Type B pancreatic cell (in vitro differentiated cells): ENCODE measurements at regions not wholly inside any gene's neighbourhood (a gene's known extent, or its start where the extent isn't known, plus 50 kb on each side); places are given as distances from the start of the nearest gene placed in this dataset.
"Not testable (repeated sequence)": the region's sequence is repeated elsewhere in the genome, so short reads cannot be mapped to it uniquely, and the experiment has no call there.

ENCODE experiments used
- DNase-seq: peaks from one replicate; pipeline ENCODE4 v3.0.0; 2021; ENCODE audit warnings: mixed read lengths; ENCODE audit not compliant: unreplicated experiment; ENCODE audit errors: extremely low spot score
- H3K27ac Mint-ChIP-seq: 2 replicates; pipeline ENCODE4 v1.8.0; 2021; ENCODE audit warnings: mild to moderate bottlenecking, mixed read lengths
- H3K27me3 Mint-ChIP-seq: 2 replicates; pipeline ENCODE4 v1.8.0; 2021; ENCODE audit warnings: mixed read lengths
- H3K36me3 Mint-ChIP-seq: 2 replicates; pipeline ENCODE4 v1.8.0; 2021; ENCODE audit warnings: mixed read lengths
- H3K4me1 Mint-ChIP-seq: one replicate; pipeline ENCODE4 v1.8.0; 2021; ENCODE audit warnings: mixed read lengths; ENCODE audit not compliant: unreplicated experiment
- H3K4me3 Mint-ChIP-seq: 2 replicates; pipeline ENCODE4 v1.8.0; 2021; ENCODE audit warnings: mild to moderate bottlenecking, mixed read lengths
- H3K9me3 Mint-ChIP-seq: 2 replicates; pipeline ENCODE4 v1.8.0; 2021; ENCODE audit warnings: mixed read lengths
- TF ChIP-seq, protein P1 (sequence below): fragments of 200-600 bp; sonication (generic); conservative IDR thresholded peaks from 2 replicates; pipeline ENCODE4 v1.5.0; 2021; ENCODE audit warnings: antibody characterized with exemption, mild to moderate bottlenecking

- TF ChIP-seq, protein P1, sequence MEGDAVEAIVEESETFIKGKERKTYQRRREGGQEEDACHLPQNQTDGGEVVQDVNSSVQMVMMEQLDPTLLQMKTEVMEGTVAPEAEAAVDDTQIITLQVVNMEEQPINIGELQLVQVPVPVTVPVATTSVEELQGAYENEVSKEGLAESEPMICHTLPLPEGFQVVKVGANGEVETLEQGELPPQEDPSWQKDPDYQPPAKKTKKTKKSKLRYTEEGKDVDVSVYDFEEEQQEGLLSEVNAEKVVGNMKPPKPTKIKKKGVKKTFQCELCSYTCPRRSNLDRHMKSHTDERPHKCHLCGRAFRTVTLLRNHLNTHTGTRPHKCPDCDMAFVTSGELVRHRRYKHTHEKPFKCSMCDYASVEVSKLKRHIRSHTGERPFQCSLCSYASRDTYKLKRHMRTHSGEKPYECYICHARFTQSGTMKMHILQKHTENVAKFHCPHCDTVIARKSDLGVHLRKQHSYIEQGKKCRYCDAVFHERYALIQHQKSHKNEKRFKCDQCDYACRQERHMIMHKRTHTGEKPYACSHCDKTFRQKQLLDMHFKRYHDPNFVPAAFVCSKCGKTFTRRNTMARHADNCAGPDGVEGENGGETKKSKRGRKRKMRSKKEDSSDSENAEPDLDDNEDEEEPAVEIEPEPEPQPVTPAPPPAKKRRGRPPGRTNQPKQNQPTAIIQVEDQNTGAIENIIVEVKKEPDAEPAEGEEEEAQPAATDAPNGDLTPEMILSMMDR, result no peak
- Mint-ChIP-seq H3K9me3 (peaks cover 8% of the 10 kb centered on the region), H3K27me3 (peaks cover 9% of the 10 kb centered on the region), H3K27ac (no peak overlapping the region), H3K4me3 (no peak overlapping the region), H3K4me1 (peaks cover 22% of the 10 kb centered on the region), H3K36me3 (no peaks in the 10 kb centered on the region)
- no peak for DNase-seq
These were observed 70.7 kb upstream of the TAB2 start for GRCh38 chr6:149246691-149247384.

- Mint-ChIP-seq H3K27me3 (peaks cover 9% of the 10 kb centered on the region), H3K9me3 (peaks cover 5% of the 10 kb centered on the region), H3K36me3 (no peaks in the 10 kb centered on the region), H3K4me1 (peaks cover 22% of the 10 kb centered on the region), H3K4me3 (no peak overlapping the region), H3K27ac (no peak overlapping the region)
- DNase-seq, result no peak
- TF ChIP-seq, protein P1, result no peak
These were observed 70.1 kb upstream of the TAB2 start for GRCh38 chr6:149247385-149247763.

- not testable (repeated sequence) for H3K9me3 Mint-ChIP-seq, H3K36me3 Mint-ChIP-seq, DNase-seq, H3K27me3 Mint-ChIP-seq, H3K4me3 Mint-ChIP-seq
- Mint-ChIP-seq H3K4me1 (peaks cover 22% of the 10 kb centered on the region), H3K27ac (peak overlapping the region; percentile 2)
These were observed 69.2 kb upstream of the TAB2 start for GRCh38 chr6:149248263-149248662.

GRCh38 chr6:149248693-149249369, 68.7 kb upstream of the TAB2 start:
- Mint-ChIP-seq H3K4me1 (peaks cover 22% of the 10 kb centered on the region), H3K36me3 (no peaks in the 10 kb centered on the region), H3K9me3 (peaks cover 9% of the 10 kb centered on the region), H3K27me3 (peaks cover 4% of the 10 kb centered on the region), H3K27ac (peak overlapping the region; percentile 2), H3K4me3 (no peak overlapping the region)
- DNase-seq, result no peak
- TF ChIP-seq, protein P1, result no peak

DNA sequence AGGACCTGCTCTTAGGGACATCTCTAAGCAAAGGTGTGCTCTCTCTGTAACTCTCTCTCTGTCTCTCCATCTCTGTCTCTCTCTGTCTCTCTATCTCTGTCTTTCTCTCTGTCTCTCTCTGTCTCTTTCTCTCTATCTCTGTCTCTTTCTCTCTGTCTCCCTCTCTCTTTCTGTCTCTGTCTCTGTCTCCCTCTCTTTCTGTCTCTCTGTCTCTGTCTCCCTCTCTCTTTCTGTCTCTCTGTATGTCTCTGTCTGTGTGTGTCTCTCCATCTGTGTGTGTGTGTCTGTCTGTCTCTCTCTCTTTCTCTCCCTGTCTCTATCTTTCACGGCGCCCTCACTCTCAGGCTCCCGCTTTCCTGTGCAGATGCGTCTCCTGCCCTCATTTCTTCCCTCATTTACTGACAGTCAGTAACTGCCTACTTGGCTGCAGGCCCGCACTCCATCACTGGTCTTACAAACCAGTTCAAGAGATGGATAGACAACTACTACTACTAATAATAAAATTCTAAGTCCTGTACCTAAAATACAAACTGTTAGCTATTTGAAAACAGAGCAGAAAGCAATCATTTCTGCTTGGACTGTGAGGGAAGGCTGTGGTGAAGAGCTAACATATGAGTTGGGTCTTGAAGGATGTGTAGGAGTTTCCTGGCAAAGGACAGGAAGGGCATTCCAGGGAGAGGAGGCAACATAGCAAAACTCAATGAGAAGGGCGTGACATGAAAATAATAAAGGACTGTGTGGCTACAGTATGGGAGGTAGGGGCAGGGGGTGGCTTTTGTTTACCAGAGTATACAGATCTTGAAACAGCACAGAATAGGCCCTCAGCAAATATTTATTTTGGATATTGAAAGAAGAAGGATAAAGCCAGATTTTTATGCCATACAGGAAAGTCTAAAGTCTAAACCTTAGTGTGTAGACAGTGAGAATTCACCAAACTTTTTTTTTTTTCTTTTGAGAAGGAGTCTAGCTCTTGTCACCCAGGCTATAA, 67.8 kb upstream of the TAB2 start:
- Mint-ChIP-seq H3K4me1 (peaks cover 26% of the 10 kb centered on the region), H3K36me3 (no peaks in the 10 kb centered on the region), H3K9me3 (peaks cover 12% of the 10 kb centered on the region), H3K27ac (peak overlapping the region; percentile 2), H3K27me3 (no peaks in the 10 kb centered on the region), H3K4me3 (no peak overlapping the region)
- no peak for DNase-seq
- TF ChIP-seq, protein P1, result no peak
